ENCODE measurements at regions not wholly inside any gene's neighbourhood (a gene's known extent, or its start where the extent isn't known, plus 50 kb on each side); places are given as distances from the start of the nearest gene placed in this dataset.

DNA sequence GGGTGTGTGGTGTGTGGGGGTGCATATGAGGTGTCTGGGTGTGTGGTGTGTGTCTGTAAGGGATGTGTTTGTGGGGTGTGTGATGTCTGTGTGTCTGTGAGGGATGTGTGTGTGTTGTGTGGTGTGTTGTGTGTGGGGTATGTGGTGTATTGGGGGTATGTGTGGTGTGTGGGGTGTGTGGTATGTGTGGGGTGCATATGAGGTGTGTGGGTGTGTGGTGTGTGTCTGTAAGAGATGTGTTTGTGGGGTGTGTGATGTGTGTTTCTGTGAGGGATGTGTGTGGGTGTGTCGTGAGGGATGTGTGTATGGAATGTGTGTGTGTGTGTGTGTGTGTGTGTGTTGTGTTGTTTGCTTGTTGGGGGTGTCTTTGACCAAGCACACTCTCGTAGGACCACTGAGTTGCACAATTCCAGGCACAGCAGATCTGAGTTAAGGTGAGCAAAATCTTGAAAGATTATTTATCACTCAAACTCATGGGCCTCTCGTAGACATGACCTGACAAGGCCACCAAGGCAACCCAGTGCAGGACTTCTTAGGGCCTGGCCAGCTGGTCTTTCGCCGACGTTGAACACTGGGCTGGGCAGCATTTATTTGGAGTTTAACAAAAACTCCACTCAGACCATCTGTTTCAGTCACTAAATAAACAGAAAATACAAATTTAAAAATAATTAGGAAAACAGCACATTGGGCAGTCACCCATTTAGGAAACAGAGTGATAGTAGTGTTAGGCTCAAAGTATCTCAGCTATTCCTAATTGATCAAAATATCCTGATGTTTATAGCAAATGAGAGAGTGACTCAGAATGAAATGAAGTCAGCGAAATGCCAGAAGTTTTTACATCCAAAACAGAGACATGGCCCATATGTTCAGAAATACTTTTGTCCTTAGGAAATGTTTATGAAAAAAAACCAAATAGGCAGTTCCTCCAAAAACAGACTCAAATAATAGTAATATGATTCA, 301.1 kb downstream of the FGF9 start:
- no peaks in the 10 kb centered on the region for H3K36me3 Mint-ChIP-seq (ENCODE audit: low read depth)
- DNase-seq (no peak), ATAC-seq (no peak)
- no peak overlapping the region for H3K4me3 Mint-ChIP-seq
- no peaks in the 10 kb centered on the region for H3K9me3 ChIP-seq (ENCODE audit: control insufficient read depth, low read length, poor library complexity, severe bottlenecking)
- H3K4me1 Mint-ChIP-seq = no peaks in the 10 kb centered on the region
- no peaks in the 10 kb centered on the region for H3K27me3 Mint-ChIP-seq
- no peak overlapping the region for H3K27ac Mint-ChIP-seq

DNA sequence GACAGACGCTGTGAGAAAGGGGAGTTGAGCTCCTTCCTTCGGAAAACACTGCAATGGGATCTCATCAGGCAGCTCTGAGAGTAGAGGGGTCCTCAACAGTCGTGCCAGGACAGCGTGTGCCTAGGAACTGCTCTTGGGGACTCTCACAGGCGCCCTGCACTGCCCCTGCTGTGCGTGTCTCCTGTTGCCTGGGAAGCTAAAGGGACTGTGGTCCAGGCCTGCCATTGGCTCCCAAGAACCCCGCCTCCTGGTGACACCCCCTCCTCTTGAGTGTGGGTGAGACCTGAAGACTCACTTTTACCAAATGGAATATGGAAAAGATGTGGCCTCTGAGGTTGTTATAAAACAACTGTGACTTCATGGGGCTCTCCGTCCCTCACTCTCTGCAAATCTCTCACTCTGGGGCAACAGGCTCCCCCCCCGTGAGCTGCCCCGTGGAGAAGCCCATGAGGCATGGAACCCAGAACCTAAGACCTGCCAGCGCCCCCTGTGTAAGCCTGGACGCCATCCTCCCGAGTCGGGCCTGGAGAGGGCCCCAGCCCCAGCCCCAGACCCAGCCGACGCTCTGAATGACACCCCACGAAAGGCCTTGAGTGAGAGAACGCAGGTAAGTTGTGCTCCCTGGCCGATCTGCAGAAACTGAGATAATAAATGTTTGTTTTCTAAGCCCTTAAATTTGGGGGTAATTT, 302.7 kb downstream of the FGF9 start:
- H3K36me3 Mint-ChIP-seq (ENCODE audit: low read depth) = no peaks in the 10 kb centered on the region
- no peak for DNase-seq
- H3K27ac Mint-ChIP-seq = no peak overlapping the region
- no peak for ATAC-seq
- H3K27me3 Mint-ChIP-seq = no peaks in the 10 kb centered on the region
- H3K4me1 Mint-ChIP-seq = peaks cover 2% of the 10 kb centered on the region
- H3K9me3 ChIP-seq (ENCODE audit: control insufficient read depth, low read length, poor library complexity, severe bottlenecking) = no peaks in the 10 kb centered on the region
- no peak overlapping the region for H3K4me3 Mint-ChIP-seq

DNA sequence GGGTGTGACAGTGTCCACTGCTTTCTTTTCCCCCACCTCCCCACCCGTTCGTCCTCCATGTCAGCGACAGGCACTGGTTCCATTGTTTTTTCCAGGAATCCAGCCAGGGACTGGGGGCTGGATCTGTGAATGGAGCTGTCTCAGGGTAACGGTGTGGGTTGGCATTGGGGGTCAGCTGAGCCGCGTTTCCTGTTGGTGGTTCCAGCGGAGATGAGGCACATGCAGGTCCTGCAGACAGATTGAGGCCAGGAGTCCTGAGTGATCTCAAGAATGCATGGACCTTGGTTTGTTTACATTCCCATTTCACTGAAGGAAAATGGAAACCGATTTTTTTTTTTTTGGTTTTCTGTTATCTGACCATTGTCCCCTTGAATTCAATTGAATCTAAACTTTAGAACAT, 303.9 kb downstream of the FGF9 start:
- ATAC-seq (no peak), DNase-seq (no peak)
- H3K4me1 Mint-ChIP-seq = peaks cover 2% of the 10 kb centered on the region
- H3K4me3 Mint-ChIP-seq = no peak overlapping the region
- no peaks in the 10 kb centered on the region for H3K9me3 ChIP-seq (ENCODE audit: control insufficient read depth, low read length, poor library complexity, severe bottlenecking)
- H3K27ac Mint-ChIP-seq = no peak overlapping the region
- H3K27me3 Mint-ChIP-seq = no peaks in the 10 kb centered on the region
- H3K36me3 Mint-ChIP-seq (ENCODE audit: low read depth) = no peaks in the 10 kb centered on the region

DNA sequence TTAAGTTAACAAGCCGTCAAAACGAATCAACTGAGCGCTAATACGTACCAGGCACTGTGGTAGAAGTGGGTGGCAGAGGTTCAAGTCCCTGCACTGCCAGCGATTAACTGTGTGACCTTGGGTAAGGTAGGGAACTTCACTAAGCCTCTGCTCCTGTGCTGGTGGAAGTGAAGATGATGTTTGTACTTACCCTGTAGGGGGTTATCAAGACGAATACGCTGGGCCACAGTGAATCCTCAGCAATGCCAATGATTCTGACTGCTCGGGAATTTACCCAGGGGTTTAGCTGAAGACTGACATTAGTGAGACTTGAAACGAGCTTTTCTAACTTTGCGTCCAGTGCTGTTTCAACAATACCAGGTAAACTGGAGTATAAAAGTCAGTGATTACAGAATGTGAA, 305.3 kb downstream of the FGF9 start:
- Mint-ChIP-seq H3K27me3 (no peaks in the 10 kb centered on the region), H3K27ac (no peak overlapping the region), H3K4me1 (peaks cover 2% of the 10 kb centered on the region), H3K36me3 (ENCODE audit: low read depth) (no peaks in the 10 kb centered on the region), H3K4me3 (no peak overlapping the region)
- no peak for ATAC-seq
- no peak for DNase-seq
- H3K9me3 ChIP-seq (ENCODE audit: control insufficient read depth, low read length, poor library complexity, severe bottlenecking) = no peaks in the 10 kb centered on the region

DNA sequence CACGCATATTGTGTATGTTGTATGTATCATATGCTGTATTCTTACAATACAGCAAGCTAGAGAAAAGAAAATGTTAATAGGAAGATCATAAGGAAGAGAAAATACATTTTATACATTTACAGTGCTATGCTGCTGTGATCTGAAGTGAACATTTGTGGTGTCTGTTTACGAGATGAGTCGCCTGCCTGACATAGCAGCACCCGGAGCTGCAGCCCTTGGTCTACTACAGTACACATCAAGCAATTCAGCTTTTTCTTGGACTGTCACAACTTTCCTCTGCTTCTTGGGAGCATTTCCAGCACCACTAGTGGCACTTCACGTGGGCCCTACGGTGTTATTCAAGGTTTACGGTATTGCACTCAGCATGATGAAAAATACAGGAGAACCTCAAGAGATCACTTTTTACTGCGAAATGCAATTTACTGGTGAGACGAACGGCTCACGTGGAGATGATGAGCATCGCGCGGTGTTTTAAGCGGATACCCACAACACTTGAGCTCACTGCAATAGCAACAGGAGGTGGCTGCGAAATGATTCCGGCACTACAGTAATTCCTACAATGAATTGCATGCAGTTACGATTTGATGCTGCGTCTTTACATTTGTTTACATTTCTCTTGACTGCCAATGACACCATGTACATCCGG, 308.4 kb downstream of the FGF9 start:
- Mint-ChIP-seq H3K4me1 (peaks cover 2% of the 10 kb centered on the region), H3K27me3 (no peaks in the 10 kb centered on the region), H3K36me3 (ENCODE audit: low read depth) (no peaks in the 10 kb centered on the region), H3K4me3 (no peak overlapping the region), H3K27ac (no peak overlapping the region)
- no peaks in the 10 kb centered on the region for H3K9me3 ChIP-seq (ENCODE audit: control insufficient read depth, low read length, poor library complexity, severe bottlenecking)
- DNase-seq (no peak), ATAC-seq (no peak)

DNA sequence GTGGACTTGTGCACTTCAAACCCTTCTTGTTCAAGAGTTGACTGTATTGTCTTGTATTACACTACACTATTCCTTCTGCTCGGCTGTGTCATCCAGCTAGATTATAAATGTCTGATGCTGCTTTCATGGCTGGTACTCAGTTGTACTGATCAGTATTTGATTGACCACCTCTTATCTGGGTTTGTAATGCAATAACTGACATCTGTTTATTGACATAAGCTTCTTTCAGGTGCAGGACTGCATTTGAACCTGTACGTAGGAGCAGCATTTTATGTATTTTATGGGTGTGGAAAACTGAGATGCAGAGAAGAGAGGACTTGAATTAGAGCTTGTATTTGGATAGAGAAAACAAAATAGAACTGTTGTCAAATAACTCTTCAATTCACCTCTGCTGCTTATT, 309.2 kb downstream of the FGF9 start:
- no peaks in the 10 kb centered on the region for H3K27me3 Mint-ChIP-seq
- DNase-seq (no peak), ATAC-seq (no peak)
- H3K36me3 Mint-ChIP-seq (ENCODE audit: low read depth) = no peaks in the 10 kb centered on the region
- no peaks in the 10 kb centered on the region for H3K9me3 ChIP-seq (ENCODE audit: control insufficient read depth, low read length, poor library complexity, severe bottlenecking)
- H3K4me3 Mint-ChIP-seq = no peak overlapping the region
- no peak overlapping the region for H3K27ac Mint-ChIP-seq
- peaks cover 2% of the 10 kb centered on the region for H3K4me1 Mint-ChIP-seq

DNA sequence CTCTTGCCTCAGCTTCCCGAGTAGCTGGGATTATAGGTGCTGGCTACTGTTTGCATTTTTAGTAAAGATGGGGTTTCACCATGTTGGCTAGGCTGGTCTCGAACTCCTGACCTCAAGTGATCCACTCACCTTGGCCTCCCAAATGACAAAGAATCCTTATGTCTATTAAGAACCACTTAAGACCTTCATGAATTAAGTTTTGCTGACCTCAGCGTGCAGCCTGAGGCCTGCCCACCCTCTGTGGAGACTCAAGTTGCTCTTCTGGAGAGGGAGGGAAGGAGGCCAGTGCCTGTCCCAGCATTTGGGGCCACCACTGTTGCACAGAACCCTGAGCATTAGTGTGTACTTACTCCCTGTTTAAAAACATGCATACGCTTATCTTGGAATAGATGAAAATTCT, 313.3 kb downstream of the FGF9 start:
- ATAC-seq = no peak
- no peaks in the 10 kb centered on the region for H3K9me3 ChIP-seq (ENCODE audit: control insufficient read depth, low read length, poor library complexity, severe bottlenecking)
- Mint-ChIP-seq H3K27ac (no peak overlapping the region), H3K4me3 (no peak overlapping the region), H3K36me3 (ENCODE audit: low read depth) (no peaks in the 10 kb centered on the region), H3K4me1 (peaks cover 2% of the 10 kb centered on the region), H3K27me3 (no peaks in the 10 kb centered on the region)
- DNase-seq = no peak

DNA sequence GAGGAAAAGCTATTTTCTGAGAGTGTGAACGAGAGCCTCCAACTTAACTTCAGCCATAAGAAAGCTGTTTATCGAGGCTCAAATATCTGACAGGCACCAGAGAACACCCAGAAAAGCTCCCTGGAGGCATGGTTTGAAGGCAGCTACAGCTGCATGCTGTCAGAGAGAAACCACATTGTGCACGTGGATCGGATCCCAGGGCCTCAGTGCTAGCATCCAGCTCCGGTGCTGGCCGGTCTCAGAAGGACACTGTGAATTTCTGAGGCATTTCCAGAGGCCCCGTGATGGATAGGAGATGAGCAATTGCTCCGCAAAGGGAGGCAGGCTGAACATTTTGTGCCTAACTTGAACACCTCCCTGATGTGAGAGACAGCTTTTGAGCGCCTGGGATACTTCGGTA, 315.7 kb downstream of the FGF9 start:
- no peaks in the 10 kb centered on the region for H3K9me3 ChIP-seq (ENCODE audit: control insufficient read depth, low read length, poor library complexity, severe bottlenecking)
- Mint-ChIP-seq H3K4me1 (peaks cover 2% of the 10 kb centered on the region), H3K27me3 (no peaks in the 10 kb centered on the region), H3K36me3 (ENCODE audit: low read depth) (no peaks in the 10 kb centered on the region), H3K4me3 (no peak overlapping the region), H3K27ac (no peak overlapping the region)
- ATAC-seq (no peak), DNase-seq (no peak)

DNA sequence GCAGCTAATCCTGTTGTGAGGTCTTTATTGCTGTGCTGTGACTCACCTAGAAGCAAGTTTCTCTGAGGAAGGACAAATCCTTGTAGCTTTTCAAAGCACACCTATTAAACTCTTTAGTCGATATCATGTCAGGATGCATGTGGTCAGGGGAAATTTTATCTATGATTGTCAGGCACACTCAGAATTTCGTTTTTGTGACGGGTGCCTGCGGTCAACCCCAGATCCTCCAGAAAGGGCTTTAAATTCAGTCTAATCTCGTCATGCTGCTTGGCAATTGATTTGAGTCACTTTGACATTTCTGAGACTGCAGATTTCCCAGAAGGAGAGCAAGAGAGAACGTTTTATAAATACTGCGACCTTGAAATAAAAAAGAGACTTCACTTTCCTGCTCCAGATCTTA, 316.9 kb downstream of the FGF9 start:
- H3K9me3 ChIP-seq (ENCODE audit: control insufficient read depth, low read length, poor library complexity, severe bottlenecking) = no peaks in the 10 kb centered on the region
- no peak overlapping the region for H3K4me3 Mint-ChIP-seq
- no peaks in the 10 kb centered on the region for H3K36me3 Mint-ChIP-seq (ENCODE audit: low read depth)
- H3K27ac Mint-ChIP-seq = no peak overlapping the region
- peaks cover 2% of the 10 kb centered on the region for H3K4me1 Mint-ChIP-seq
- DNase-seq (no peak), ATAC-seq (no peak)
- no peaks in the 10 kb centered on the region for H3K27me3 Mint-ChIP-seq

DNA sequence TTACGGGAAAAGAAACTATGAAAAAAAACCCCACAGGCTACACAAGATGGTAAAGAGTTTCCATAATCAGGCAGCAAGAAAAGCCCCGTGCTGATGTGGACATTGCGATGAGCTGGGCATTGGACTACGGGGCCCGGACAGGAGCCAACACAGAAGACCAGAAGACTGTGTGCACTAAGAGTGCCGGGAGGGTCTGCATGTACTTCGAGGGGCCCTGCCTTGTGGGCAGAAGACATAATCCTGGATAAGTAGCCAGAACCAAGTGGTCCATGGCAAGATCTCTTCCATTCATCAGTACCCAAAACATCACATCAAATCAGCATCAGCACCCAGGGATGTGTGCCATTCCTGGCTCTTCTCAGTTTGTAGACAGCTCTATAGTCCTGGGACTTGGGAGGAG, 317.8 kb downstream of the FGF9 start:
- H3K4me1 Mint-ChIP-seq = peaks cover 2% of the 10 kb centered on the region
- DNase-seq (no peak), ATAC-seq (no peak)
- H3K27ac Mint-ChIP-seq = no peak overlapping the region
- H3K4me3 Mint-ChIP-seq = no peak overlapping the region
- no peaks in the 10 kb centered on the region for H3K9me3 ChIP-seq (ENCODE audit: control insufficient read depth, low read length, poor library complexity, severe bottlenecking)
- no peaks in the 10 kb centered on the region for H3K27me3 Mint-ChIP-seq
- no peaks in the 10 kb centered on the region for H3K36me3 Mint-ChIP-seq (ENCODE audit: low read depth)

DNA sequence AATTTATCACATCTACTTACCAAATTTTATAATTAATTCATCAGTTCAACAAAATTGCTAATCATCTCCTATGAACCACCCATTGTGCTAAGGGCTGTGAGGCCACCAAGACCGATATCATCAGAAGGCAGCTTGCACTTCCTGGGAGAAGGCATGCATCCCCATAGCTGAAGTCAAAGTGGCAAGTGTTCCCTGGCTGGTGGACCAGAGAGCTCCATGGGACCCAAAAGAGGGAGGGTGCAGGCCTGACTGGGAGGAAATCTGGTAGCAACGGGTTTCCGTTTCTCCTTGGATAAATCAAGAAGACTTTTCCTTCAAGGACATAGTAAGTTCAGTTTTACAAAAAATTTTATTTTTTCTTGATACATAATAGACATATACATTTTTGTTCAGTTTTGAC, 325.2 kb downstream of the FGF9 start:
- DNase-seq = no peak
- Mint-ChIP-seq H3K27ac (no peak overlapping the region), H3K36me3 (ENCODE audit: low read depth) (peaks cover 2% of the 10 kb centered on the region), H3K27me3 (peaks cover 19% of the 10 kb centered on the region), H3K4me3 (no peak overlapping the region), H3K4me1 (peaks cover 5% of the 10 kb centered on the region)
- H3K9me3 ChIP-seq (ENCODE audit: control insufficient read depth, low read length, poor library complexity, severe bottlenecking) = no peaks in the 10 kb centered on the region
- ATAC-seq = no peak

DNA sequence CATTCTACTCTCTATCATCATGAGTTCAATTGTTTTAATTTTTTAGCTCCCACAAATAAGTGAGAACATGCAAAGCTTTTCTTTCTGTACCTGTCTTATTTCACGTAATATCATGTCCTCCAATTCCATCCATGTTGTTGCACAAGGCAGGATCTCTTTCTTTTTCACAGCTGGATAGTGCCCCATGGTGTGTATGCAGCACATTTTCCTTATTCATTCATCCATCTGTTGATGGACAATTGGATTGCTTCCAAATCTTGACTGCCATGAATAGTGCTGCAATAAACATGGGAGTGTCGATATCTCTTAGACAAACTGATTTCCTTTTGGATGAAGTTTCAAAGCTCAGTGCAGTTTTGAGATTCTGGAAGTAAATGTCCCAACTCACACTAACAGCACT, 326.9 kb downstream of the FGF9 start:
- Mint-ChIP-seq H3K27me3 (peaks cover 21% of the 10 kb centered on the region), H3K36me3 (ENCODE audit: low read depth) (peaks cover 2% of the 10 kb centered on the region), H3K4me1 (peaks cover 5% of the 10 kb centered on the region)

DNA sequence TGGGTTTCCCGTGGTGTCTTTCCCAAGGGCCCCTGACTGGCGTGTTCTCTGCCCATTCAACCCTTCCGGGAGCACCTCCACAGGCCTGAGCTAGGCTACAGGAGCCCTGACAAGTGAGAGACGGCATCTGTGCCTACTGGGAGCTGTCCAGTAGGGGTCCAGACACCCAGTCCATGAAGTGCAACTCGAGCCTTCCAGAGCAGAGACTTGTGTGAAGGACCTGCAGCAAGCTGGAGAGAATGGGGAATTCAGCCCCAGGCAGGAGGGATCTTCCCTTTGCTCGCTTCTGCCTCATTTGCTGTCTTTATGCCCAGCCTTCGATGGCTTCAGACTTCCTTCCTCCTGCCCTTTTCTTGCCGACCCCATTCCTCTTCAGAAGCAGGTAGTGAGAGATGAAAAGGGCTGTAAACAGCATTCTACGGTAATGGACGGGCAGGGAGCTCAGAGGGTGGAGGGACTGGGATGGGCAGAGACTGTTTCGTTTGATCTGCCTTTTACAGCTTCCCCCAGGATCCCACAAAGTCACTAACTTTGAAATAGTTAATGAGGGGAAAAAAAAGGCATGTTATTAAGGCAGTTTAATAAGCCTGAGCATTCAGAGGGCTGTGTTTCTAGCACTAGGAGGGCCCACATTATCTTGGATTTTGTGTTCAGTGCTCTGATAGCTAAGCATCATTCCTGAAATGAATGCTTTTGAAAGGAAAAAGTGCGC, 327.6 kb downstream of the FGF9 start:
- H3K4me1 Mint-ChIP-seq = peaks cover 5% of the 10 kb centered on the region
- H3K9me3 ChIP-seq (ENCODE audit: control insufficient read depth, low read length, poor library complexity, severe bottlenecking) = no peaks in the 10 kb centered on the region
- H3K27me3 Mint-ChIP-seq = peaks cover 21% of the 10 kb centered on the region
- no peak for ATAC-seq
- no peak overlapping the region for H3K4me3 Mint-ChIP-seq
- no peak for DNase-seq
- peaks cover 2% of the 10 kb centered on the region for H3K36me3 Mint-ChIP-seq (ENCODE audit: low read depth)
- H3K27ac Mint-ChIP-seq = no peak overlapping the region

More for the DNA sequence above, 326.9 kb downstream of the FGF9 start:
- no peak for DNase-seq
- H3K27ac Mint-ChIP-seq = no peak overlapping the region
- no peaks in the 10 kb centered on the region for H3K9me3 ChIP-seq (ENCODE audit: control insufficient read depth, low read length, poor library complexity, severe bottlenecking)
- no peak for ATAC-seq
- H3K4me3 Mint-ChIP-seq = no peak overlapping the region
